ENCODE measurements at regions not wholly inside any gene's neighbourhood (a gene's known extent, or its start where the extent isn't known, plus 50 kb on each side); places are given as distances from the start of the nearest gene placed in this dataset.

DNA sequence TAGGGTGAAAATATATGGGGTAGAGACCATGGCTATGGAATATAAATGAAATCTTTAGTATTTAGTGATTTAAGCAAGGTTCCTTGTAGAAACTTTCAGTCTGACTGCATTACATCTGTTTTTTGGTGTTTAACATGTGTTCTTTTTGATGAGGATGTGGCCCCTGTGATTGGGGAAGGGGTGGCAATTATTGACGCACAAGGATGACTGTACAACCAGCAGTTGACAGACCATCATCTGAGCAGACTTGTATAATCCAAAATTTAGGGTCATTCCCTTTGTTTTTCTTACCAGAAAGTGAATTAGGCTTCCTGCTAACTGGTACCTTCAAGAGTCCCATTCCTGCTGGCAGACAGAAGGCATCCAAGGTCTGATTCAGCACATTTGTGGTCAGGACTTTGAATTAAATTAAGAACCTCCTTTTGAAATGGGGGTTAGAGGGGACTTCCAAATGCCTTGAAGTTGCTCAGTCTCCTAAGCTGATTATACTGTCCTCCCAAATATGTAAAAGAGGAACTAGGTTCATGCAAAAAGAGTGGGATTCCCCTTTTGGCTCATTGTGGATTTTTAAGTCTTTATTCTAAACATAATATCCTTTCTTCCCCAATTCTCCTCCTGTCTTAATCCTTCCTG lies 112.4 kb upstream of the CXCL13 start (continued):
- TF ChIP-seq PRDM15 (CRISPR knock-in tag; IDR thresholded peaks at IDR 0.05): no peak
- peak; percentile 38 for TF ChIP-seq JUNB (IDR thresholded peaks at IDR 0.05)
- TF ChIP-seq ZBED1 (IDR thresholded peaks at IDR 0.05; ENCODE audit: borderline replicate concordance): no peak
- TF ChIP-seq POLR2A (IDR thresholded peaks at IDR 0.05; ENCODE audit: low read depth, low read length): no peak
- TF ChIP-seq SIX5 (IDR thresholded peaks at IDR 0.05; ENCODE audit: low read depth, low read length, severe bottlenecking): no peak
- TF ChIP-seq, protein P1, sequence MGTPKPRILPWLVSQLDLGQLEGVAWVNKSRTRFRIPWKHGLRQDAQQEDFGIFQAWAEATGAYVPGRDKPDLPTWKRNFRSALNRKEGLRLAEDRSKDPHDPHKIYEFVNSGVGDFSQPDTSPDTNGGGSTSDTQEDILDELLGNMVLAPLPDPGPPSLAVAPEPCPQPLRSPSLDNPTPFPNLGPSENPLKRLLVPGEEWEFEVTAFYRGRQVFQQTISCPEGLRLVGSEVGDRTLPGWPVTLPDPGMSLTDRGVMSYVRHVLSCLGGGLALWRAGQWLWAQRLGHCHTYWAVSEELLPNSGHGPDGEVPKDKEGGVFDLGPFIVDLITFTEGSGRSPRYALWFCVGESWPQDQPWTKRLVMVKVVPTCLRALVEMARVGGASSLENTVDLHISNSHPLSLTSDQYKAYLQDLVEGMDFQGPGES (IDR thresholded peaks at IDR 0.05): no peak
- TF ChIP-seq ZBTB40 (IDR thresholded peaks at IDR 0.05; ENCODE audit: borderline replicate concordance): no peak
- no peak for TF ChIP-seq CHD1 (IDR thresholded peaks at IDR 0.05; ENCODE audit: low read depth, low read length)
- 0 out of 4 replicates have a peak, but pooled peaks of 1 of the 2 experiments have one; percentile 36 for TF ChIP-seq EP300 (IDR thresholded peaks at IDR 0.05; ENCODE audit: borderline replicate concordance in 1 of 2, control insufficient read depth in 1 of 2, low read depth in 2 of 2, low read length in 2 of 2)
- TF ChIP-seq, protein P2, sequence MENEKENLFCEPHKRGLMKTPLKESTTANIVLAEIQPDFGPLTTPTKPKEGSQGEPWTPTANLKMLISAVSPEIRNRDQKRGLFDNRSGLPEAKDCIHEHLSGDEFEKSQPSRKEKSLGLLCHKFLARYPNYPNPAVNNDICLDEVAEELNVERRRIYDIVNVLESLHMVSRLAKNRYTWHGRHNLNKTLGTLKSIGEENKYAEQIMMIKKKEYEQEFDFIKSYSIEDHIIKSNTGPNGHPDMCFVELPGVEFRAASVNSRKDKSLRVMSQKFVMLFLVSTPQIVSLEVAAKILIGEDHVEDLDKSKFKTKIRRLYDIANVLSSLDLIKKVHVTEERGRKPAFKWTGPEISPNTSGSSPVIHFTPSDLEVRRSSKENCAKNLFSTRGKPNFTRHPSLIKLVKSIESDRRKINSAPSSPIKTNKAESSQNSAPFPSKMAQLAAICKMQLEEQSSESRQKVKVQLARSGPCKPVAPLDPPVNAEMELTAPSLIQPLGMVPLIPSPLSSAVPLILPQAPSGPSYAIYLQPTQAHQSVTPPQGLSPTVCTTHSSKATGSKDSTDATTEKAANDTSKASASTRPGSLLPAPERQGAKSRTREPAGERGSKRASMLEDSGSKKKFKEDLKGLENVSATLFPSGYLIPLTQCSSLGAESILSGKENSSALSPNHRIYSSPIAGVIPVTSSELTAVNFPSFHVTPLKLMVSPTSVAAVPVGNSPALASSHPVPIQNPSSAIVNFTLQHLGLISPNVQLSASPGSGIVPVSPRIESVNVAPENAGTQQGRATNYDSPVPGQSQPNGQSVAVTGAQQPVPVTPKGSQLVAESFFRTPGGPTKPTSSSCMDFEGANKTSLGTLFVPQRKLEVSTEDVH (IDR thresholded peaks at IDR 0.05; ENCODE audit: low read depth, partially characterized antibody): no peak
- TF ChIP-seq, protein P3, sequence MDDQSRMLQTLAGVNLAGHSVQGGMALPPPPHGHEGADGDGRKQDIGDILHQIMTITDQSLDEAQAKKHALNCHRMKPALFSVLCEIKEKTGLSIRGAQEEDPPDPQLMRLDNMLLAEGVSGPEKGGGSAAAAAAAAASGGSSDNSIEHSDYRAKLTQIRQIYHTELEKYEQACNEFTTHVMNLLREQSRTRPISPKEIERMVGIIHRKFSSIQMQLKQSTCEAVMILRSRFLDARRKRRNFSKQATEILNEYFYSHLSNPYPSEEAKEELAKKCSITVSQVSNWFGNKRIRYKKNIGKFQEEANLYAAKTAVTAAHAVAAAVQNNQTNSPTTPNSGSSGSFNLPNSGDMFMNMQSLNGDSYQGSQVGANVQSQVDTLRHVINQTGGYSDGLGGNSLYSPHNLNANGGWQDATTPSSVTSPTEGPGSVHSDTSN (IDR thresholded peaks at IDR 0.05; ENCODE audit: insufficient replicate concordance, low read depth, low read length): no peak
- peak; percentile 60 for TF ChIP-seq MTA2 (IDR thresholded peaks at IDR 0.05; ENCODE audit: low read depth)
- no peak for TF ChIP-seq NFYB (IDR thresholded peaks at IDR 0.05; ENCODE audit: insufficient read depth, low read depth, low read length)
- TF ChIP-seq SMAD1 (IDR thresholded peaks at IDR 0.05; ENCODE audit: low read depth, partially characterized antibody): no peak
- no peak for TF ChIP-seq NR2F1 (conservative IDR thresholded peaks at IDR 0.05)

All from GM12878 (cell line).